NOMO-1 treated with dmso at 0.1 percent for 144 hours (cell line): ENCODE measurements at regions not wholly inside any gene's neighbourhood (a gene's known extent, or its start where the extent isn't known, plus 50 kb on each side); places are given as distances from the start of the nearest gene placed in this dataset.

Experiments
- DNase-seq: peaks from one replicate; lab custom pipeline; 2025; ENCODE audit not compliant: unreplicated experiment; lab: John Stamatoyannopoulos, UW

DNA sequence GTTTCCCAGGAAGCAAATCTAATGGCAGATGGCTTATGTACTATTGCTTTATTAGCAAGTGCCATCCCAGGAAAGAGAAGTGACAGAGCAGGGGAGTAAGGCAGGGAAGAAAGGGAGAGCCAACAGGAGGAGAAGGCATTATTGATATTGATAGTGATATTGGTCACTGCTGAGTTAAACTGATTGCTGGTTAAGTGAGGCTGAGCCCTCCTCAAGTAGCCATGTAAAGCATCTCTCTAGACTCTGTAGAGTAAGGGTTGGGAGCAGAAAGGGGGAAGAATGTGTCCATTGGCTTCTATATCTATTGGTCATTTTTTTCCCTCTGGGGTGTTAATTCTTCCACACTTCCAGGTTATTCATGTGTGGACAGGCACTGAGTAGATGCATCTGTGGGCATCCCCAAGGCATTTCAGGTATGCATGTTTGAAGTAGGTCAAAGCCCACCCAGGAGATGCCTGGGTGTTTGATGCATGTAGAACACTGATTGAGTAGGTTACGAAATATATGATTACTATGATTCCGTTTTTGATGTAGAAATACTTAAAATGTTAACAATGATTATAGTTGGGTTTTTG, 290.5 kb upstream of the DPYD start:
- no peak for DNase-seq

DNA sequence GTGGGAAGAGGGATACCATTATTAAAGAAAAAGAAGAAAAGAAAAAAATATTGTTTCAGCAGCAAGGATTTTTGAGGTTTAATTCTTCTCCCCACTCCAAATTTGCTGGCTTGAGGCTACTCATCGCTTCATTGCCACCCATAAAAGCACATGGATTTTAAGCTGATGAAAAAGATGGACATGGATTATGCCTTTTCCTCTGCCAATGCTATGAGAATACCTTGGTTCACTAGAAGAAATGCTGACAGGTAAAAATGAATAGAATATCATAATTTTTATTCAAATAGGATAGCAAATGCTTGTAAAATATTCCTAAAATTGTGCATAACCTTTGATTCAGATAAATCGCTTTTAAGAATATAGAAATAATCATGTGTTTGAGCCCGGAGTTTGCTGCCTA, 289.7 kb upstream of the DPYD start:
- DNase-seq: no peak

DNA sequence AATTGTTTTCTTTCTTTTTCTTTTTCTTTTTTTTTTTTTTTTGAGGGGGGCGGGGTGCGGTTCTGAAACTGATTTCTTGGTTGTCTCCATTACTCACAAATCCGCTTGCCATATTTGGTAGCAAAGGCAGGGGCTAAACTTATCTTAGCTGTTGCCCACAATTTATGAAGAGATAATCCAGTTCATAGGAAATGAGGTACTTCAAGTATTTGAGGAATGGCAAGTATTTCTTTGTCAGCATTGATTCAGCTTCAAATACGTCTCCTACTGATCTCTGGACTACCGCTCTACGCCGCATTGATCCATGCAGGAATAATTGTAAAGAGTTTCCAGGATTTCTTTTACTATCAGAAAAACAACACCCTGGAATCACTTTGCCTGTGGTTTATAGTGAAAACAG, 289.2 kb upstream of the DPYD start:
- DNase-seq: no peak

DNA sequence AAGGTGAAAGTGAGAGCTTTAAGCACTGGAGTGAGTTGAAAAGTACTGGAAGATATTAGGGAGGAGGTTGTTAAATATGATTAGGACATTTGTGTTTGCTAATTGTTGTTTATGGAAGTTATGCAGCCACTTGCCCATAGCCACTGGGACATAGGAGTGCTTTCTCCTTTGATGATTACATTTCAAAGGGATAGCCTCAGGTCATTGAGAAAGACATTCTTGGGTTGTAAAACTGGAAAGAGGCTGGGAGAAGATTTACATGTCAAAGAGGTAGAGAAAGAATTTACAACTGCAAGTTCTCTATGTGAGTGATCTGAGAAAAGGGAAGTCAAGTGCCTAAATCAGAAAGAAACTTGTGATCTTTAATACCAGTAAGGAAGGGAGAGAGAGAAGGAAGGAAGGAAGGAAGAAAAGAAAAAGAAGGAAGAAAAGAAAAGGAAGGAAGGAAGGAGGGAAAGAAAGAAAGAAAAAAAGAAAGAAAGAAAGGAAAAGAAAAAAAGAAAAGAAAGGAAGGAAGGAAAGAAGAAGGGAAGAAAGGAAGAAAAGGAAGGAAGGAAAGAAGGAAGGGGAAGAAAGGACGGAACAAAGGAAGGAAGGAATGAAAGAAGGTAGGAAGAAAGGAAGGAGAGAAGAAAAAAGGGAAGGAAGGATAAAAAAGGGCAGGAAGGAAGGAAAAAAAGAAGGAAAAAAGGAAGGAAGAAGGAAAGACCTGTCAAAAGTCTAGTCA, 284.6 kb upstream of the DPYD start:
- no peak for DNase-seq

DNA sequence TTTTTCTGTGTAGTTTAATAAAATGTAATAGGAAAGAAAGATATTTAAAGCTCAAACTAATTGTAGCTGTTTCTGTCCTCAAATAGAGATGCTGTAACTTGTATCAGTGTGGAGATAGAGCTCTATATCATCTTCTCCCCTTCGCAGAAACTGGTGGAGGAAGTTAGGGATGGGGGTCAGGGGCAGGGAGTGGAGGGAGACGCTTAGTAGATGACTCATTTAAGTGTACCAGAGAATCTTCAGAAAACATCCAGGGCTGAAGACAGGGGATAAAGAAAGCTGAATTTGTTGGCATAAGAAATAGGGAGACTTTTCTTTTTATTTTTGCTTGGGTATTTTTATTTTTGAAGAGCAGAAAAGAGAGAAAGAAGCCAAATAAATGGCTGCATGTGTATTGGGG, 282.6 kb upstream of the DPYD start:
- DNase-seq: no peak

DNA sequence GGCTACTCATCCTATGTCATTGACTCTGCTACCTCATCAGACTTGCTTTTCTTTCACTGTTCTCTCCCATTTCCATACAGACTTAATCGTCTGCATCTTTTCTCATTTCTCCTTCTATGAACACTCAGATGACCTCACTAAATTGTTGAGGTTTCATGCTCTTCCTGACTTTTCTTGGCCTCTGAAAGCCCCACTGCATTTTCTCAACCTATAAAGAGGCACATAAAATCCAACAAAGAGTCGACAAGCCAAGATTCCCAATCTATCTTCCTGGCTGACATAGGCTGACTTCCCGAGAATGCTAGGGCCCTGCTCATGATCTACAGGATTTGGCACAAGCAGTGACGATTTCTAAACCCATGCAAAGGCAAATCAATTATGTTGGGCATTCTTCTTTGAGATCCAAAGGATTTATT, 280.8 kb upstream of the DPYD start:
- no peak for DNase-seq

DNA sequence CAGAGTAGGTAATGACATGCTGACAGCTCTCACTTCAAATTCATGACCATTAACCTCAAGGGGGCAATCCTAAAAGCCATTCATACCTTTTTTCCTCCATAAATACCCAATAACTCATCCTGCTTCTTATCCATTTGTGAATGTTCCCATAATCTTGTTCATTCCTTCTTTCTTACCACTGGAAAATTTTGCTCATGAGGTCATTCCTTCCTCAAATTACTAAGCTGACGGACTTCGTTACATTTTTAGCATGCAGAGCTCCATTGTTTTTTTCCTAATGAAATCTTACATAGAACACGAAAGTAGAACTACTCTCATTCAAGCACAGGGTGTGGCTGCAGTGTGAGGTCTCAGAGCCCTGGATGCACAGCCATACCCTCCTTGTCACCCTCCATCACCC, 276.5 kb upstream of the DPYD start:
- no peak for DNase-seq

DNA sequence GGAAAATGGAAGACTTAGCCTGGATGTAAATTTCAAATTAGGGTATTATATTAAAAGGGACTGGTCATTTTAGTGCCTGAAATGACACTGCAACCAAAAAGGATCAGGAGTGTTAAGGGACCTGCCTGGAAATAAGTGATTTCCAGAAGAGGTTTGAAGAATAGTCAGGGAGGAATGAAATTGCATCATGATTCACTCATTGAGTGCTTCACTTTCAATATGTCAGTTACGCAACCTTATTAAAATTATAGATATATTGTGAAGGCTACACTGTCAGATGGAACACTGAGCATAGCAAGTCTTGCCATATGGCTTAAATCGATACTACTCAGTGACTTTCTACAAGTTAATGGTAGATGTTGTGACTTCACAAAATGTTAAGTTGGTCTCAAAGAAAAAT, 275.2 kb upstream of the DPYD start:
- DNase-seq: no peak

DNA sequence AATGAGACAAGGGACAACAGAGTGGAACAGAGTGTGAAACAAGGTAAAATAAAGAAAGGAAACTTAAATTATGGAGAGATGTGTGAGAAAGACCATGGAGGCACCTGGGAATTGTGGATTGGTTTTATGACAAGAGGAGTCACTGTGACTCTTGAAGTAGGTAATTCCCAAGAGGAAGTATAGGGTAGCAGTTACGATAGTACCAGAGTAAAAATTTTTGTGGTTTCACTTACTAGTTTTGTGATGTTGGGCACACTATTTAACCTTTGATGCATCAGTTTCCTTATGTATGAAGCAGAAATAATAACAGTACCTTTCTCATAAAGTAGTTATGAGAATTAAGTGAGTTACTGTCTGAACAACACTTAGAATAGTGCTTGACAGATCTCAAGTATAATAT, 267.9 kb upstream of the DPYD start:
- no peak for DNase-seq

DNA sequence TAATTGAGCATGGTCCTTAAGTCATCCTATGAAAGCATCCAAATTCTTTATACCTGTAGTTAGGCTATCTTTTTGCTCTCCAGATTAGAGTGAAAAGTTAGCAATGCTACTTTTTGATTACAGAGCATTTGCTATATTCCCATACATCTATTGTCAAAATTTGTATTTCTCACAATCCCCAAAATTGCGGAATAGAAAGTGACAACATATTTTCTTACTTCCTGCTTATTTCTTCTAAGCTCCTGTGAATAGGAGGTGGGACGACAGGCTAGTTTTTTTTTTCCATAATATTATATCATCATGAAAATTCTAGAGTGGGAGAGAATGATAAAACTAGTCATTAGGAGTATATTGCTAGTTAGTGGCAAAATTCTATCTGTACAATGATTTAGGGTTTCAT, 264.0 kb upstream of the DPYD start:
- no peak for DNase-seq

DNA sequence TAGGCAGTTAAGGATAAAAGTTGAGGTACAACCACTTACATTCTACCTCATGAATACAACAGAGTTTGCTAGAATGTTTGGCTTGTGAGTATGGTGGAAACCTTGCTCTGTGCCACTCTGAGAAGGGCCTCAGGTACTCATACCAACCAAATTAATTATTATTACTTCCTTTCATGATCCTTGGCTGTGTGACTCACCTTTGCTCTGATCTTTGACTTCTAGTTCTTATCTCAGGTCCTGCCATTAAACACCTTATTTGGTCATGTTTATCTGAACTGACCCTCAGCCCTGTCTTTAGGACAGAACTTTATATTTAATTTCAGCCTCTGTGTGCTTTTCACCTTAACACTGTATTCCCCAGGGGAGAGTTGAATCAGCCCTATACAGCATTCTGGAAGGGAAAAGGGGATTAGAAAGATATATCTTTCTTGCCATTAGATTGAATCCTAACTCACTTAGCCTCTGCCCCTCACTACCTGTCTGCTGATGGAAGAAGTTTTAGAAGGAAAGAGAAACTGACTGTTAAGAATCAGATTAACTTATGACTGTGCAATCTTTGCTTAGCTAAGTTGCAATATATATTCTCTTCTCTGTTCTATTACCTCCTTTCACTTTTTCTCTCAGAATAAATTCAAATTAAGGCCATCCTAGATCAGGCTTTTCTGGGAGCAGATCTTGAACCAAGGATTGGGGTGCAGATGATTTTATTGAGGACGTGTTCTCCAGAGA, 260.4 kb upstream of the DPYD start:
- DNase-seq: no peak

DNA sequence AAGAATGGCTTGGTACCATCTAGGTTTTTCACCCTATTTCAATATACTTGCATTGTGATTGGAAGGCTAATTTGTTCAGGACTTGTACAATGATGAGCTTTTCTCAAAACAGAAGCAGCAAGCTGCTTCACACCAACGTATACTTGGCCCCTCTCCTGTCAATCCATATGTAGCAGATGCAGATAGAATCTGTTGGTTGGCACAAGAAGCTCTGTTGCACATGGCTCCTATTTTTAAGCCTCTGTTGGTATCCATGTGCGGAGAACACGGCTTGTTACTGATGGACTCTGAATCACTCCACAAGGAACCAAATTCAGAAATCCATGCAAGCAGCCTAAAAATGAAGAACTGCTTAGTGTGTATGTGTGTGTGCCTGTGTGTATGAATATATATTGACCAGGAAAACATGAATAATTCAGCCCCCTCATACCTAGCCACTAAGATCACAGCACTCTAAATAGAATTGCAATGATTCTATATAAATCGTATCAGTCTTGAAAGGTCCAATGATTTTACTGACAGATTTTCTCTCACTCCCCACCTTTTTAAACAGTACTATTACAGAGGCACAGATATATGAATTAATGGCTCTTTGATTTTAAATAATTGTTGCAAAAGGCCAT, 258.4 kb upstream of the DPYD start:
- DNase-seq: no peak

DNA sequence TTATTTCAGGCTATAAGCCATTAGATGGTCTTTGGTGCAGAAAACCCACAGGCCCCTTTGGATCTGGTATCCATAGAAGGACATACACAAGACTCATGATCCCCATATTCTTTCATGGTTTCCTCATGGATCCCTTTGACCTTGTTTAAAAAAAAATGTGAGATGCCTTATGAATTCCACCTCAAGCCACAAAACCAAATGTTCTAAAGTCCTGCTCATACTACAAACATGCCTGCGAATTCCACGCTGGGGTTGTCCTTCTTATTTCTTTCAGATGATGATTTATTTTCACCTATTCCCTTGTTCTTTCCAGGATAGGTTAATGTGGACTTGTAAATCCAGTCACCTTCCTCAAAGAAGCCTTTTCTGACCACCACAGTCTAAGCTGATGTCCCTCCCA, 256.9 kb upstream of the DPYD start:
- DNase-seq: no peak

DNA sequence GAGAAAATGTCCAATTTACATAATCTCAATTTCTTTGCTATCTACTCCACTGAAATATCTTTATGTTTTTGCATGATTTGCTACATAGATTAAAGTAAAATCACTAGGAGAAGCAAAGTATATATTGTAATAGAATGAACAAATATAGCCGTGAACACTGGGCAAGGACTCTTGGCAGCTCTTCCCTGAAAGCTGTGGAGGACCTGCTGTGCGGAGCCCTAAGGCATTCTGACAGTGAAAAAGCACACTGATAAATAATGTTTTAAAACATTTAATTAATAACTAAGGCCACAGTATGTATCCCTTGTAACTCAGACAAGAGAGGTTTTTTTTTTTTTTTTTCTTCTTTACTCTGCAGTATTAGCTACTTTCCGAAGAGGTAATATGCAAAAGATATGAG, 256.1 kb upstream of the DPYD start:
- DNase-seq: no peak

DNA sequence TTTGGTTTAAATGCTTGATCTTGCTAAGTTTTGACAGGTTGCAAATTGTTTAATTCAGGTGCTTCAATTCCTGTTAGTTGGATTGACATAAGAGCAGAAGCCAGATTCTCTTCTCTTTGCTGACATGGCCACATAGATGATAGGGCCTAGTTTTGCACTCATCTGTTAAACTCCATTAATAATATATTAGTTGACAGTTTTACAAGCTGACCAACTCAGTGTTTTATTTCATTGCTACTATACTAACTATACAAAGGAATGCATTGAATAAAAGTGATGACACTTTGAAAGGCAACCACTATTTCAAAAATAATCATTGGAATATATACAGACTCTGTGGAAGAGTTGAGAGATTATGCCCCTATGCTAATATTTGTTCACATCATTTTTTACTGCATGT, 255.6 kb upstream of the DPYD start:
- no peak for DNase-seq

DNA sequence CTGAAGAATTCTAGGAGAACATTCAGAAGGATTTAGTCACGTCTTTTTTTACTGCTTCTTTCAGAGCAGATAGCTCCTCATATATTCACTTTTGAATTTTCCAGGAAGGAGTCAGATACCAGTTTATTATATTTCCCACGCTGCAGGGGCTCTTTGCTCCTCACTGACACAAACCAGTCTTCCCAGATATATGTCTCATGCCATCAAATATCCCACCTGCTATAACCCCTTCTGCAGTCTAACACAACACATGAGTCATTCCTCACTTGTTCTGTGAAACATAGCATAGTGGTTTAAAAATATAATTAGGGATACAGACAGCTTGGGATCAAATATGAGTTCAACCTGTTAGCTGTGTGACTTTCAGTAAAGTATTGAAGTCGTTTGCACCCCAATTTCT, 251.7 kb upstream of the DPYD start:
- no peak for DNase-seq

DNA sequence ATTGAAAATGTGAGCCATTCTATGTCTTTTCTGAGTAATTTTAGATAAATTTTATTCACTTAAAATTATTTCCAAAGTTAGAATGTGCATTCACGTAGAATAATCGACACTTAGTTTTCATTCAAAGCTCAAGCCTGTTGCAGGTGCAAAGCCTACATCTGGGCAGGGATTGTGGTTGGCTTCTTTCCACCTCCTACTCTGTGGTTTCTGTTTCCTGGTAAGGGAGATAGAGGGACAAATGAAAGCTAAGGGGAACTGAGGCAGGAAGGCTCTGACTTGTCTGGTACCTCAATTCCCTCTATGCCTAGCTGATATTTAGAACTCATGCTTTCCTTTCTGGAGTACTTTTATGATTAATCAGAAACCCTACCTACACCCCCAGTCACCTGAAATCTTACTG, 251.2 kb upstream of the DPYD start:
- DNase-seq: no peak

DNA sequence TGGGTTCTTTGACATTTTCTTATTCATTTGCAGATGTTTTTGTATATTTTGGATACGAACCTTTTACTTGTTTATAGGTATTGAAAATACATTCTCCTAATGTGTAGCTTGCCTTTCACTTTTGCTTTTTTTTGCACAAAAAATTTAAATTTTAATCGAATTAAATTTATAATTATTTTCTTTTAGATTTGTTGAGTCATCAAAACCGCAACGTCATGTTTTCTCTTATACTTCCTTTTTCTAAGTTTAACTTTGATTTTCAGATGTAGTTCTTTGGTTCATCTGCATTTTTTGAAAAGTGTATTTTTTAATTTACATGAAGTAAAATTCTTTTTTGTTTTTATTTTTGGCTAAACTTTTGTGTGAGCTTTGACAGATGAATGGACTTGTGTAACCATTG, 243.7 kb upstream of the DPYD start:
- DNase-seq: no peak

DNA sequence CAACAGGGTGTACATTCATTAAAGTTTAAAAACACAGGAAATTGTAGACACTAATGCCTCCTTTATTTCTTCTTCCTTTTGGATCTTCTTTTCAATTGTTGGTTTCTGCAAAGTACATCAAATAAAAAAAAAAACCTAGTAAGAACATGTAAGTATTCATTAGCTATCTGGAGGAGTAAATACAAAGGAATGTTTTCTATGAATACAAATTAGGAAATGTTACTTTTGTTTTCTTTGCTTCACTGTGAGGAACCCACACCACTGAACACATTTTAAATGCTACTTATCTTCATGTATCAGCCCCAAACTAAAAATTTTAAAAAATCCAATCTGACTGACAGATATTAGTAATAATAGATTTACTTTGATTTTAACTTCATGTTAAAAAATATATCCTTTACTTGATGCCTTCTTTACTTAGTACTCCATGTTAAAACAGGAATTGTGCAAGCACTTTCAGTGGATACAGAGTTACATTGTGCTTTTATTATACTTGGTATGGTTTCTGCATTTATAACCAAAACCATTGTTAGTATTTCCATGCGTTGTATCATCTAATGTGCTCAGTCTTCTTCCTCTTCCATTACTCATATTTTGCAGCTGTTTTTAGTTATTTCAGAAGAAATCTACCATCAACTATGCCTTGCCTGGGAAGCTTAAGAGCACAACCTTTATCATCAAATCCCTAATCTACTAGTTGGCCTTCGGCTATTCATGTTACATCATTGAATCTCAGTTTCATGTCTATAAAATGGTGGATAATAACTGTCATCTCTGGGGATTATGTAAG, 236.9 kb upstream of the DPYD start:
- DNase-seq: no peak

DNA sequence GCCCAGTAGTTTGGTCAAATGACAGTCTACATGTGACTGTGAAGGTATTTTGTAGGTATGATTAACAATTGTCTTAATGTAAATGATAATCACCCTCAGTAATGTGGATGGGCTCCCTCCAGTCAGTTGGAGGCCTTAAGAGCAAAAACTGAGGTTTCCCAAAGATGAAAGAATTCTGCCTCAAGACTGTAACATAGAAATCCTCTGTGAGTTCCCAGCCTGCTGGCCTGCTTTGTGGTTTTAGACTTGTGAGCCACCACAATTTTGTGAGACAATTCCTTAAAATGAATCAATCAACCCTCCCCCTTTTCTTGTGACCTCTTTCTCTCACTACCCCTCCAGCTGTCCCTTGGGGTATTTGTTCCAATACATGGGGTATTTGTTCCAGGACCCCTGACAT, 226.4 kb upstream of the DPYD start:
- DNase-seq: no peak

DNA sequence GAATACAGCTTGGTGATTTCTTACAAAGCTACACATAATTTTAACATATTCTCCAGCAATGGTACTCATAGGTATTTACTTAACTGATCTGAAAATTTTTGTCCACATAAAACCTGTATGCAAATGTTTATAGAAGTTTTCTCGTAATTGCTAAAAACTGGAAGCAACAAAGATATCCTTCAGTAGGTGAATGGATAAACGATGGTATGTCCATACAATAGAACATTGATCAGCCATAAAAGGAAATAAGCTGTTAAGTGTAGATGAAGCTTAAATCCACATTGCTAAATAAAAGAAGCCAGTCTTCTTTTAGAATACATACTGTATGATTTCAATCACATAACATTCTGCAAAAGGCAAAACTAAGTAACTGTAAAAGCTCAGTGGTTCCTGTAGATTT, 224.8 kb upstream of the DPYD start:
- no peak for DNase-seq
